Colonic mucosa (tissue), 4 donors: ENCODE measurements at regions not wholly inside any gene's neighbourhood (a gene's known extent, or its start where the extent isn't known, plus 50 kb on each side); places are given as distances from the start of the nearest gene placed in this dataset.

Experiments used
- DNase-seq: peaks from one replicate; pipeline ENCODE4 v3.0.0-alpha.2; 2020
- H3K27ac ChIP-seq: fragments of 200-600 bp; one replicate; pipeline ENCODE4 v1.8.0; 2021
- H3K27me3 ChIP-seq: fragments of 200-600 bp; one replicate; pipeline ENCODE4 v1.8.0; 2021
- H3K36me3 ChIP-seq: fragments of 200-600 bp; one replicate; pipeline ENCODE4 v1.8.0; 2021
- H3K4me1 ChIP-seq: fragments of 200-600 bp; one replicate; pipeline ENCODE4 v1.8.0; 2021; ENCODE audit warnings: mild to moderate bottlenecking
- H3K4me3 ChIP-seq: fragments of 200-600 bp; one replicate; pipeline ENCODE4 v1.8.0; 2021
- H3K9ac ChIP-seq, 2 donors: one replicate each; pipeline ENCODE4 v1.7.0; 2013; ENCODE audit warnings: control low read depth in 2 of 2, low read depth in 2 of 2, low read length in 2 of 2
- H3K9me3 ChIP-seq: fragments of 200-600 bp; one replicate; pipeline ENCODE4 v1.8.0; 2021
- CTCF ChIP-seq: fragments of 200-600 bp; IDR thresholded peaks from one replicate; pipeline ENCODE4 v1.8.0; 2022; ENCODE audit warnings: antibody characterized with exemption, mild to moderate bottlenecking
- intact Hi-C: fragments of 100-400 bp; cut with DNase I; formaldehyde crosslinking; loops from one replicate; pipeline ENCODE4 v1.14.1; 2022
- donor health status: healthy.
- donor health status: DM: no; HTN: no; CAD: no.
- donor health status: DM: no; HTN: no; CAD: no.

- no peaks in the 10 kb centered on the region for H3K4me1 ChIP-seq
- H3K36me3 ChIP-seq = no peaks in the 10 kb centered on the region
- no peak overlapping the region for H3K9ac ChIP-seq
- H3K27ac ChIP-seq = no peak overlapping the region
- H3K27me3 ChIP-seq = no peaks in the 10 kb centered on the region
- no peaks in the 10 kb centered on the region for H3K9me3 ChIP-seq
- no peak overlapping the region for H3K4me3 ChIP-seq
- DNase-seq = no peak
- intact Hi-C loops = no loop called here
- TF ChIP-seq CTCF = no peak
These were observed 86.8 kb upstream of the UXS1 start for GRCh38 chr2:106280722-106281446.

- no peaks in the 10 kb centered on the region for H3K36me3 ChIP-seq
- no peaks in the 10 kb centered on the region for H3K9me3 ChIP-seq
- no peak for TF ChIP-seq CTCF
- H3K4me3 ChIP-seq = no peak overlapping the region
- H3K27ac ChIP-seq = no peak overlapping the region
- no peaks in the 10 kb centered on the region for H3K4me1 ChIP-seq
- H3K27me3 ChIP-seq = no peaks in the 10 kb centered on the region
- intact Hi-C loops = no loop called here
- no peak overlapping the region for H3K9ac ChIP-seq
- DNase-seq = no peak
These were observed 86.1 kb upstream of the UXS1 start for GRCh38 chr2:106280224-106280623.

DNA sequence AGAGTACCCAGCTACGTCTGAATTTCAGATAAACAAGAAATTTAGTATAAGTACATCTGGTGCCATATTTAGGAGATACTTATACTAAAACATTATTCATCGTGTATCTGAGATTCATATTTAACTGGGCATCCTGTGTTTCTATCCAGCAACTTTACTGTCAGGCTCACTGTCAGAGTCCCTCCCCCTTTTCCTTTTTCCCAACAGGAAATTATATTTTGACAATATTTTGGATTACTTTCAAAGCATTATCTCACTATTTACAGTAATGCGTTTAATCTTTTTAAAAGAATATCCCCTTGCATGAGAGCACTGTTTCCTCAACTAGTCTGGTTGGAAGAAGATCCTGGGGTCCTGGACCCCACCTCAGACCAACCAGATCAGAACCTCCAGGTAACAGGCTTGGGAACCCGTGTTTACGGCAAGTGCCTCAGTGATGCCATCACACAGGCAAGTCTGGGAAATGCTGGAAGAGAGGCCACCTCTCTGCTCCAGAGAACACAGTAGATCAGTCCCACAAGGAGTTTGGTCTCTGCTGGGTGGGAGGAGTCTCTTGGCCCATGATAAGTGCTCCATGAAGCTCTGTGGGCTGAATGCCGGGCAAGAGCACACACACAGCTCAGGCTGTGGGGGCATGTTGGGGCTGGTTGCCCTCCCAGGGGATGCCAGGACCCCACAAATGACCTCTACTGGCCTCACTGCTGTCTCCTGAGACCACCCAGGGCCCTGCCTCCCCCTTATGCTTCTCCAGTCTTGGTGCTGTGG lies 84.2 kb upstream of the UXS1 start:
- no peaks in the 10 kb centered on the region for H3K4me1 ChIP-seq
- no peak for TF ChIP-seq CTCF
- intact Hi-C loops = no loop called here
- H3K4me3 ChIP-seq = no peak overlapping the region
- no peaks in the 10 kb centered on the region for H3K27me3 ChIP-seq
- DNase-seq = no peak
- no peak overlapping the region for H3K27ac ChIP-seq
- H3K36me3 ChIP-seq = no peaks in the 10 kb centered on the region
- H3K9ac ChIP-seq = no peak overlapping the region
- H3K9me3 ChIP-seq = no peaks in the 10 kb centered on the region

GRCh38 chr2:106277426-106277825 lies 83.3 kb upstream of the UXS1 start:
- H3K27ac ChIP-seq = no peak overlapping the region
- H3K9me3 ChIP-seq = no peaks in the 10 kb centered on the region
- intact Hi-C loops = no loop called here

DNA sequence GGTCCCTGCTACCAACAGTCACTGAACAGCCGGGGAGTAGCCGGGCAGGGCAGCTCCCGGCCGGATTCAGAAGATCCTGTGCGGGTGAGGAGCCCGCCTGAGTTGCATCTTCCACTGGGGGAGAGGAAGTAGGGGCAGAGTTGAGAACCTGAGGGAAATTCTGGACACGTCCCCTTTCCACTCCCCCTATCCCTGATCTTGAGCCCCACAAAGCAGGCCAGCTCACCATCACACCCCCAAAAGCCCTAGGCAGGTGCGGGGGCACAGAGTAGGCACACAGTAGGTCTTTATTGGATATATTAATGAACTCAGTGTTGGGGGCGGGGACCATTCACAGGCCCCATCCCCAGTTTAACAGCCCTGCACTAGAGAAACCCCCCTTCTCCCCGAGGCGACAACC lies 81.9 kb upstream of the UXS1 start:
- Histone ChIP-seq H3K9me3 (no peaks in the 10 kb centered on the region), H3K4me3 (no peak overlapping the region), H3K27ac (no peak overlapping the region), H3K4me1 (no peaks in the 10 kb centered on the region), H3K36me3 (no peaks in the 10 kb centered on the region), H3K27me3 (no peaks in the 10 kb centered on the region), H3K9ac (no peak overlapping the region)
- no peak for TF ChIP-seq CTCF
- peak; percentile 15 for DNase-seq
- intact Hi-C loops = no loop called here

More at GRCh38 chr2:106277426-106277825, 83.3 kb upstream of the UXS1 start:
- Histone ChIP-seq H3K4me3 (no peak overlapping the region), H3K4me1 (no peaks in the 10 kb centered on the region), H3K27me3 (no peaks in the 10 kb centered on the region), H3K36me3 (no peaks in the 10 kb centered on the region), H3K9ac (no peak overlapping the region)
- peak; percentile 5 for DNase-seq
- TF ChIP-seq CTCF = no peak
